GM19240 (cell line): ENCODE measurements at regions not wholly inside any gene's neighbourhood (a gene's known extent, or its start where the extent isn't known, plus 50 kb on each side); places are given as distances from the start of the nearest gene placed in this dataset.
"Not testable (repeated sequence)": the region's sequence is repeated elsewhere in the genome, so short reads cannot be mapped to it uniquely, and the experiment has no call there.

ENCODE experiments used
- DNase-seq: peaks from one replicate; pipeline ENCODE4 v3.0.0; 2011; ENCODE audit warnings: low spot score; ENCODE audit not compliant: insufficient read length

DNA sequence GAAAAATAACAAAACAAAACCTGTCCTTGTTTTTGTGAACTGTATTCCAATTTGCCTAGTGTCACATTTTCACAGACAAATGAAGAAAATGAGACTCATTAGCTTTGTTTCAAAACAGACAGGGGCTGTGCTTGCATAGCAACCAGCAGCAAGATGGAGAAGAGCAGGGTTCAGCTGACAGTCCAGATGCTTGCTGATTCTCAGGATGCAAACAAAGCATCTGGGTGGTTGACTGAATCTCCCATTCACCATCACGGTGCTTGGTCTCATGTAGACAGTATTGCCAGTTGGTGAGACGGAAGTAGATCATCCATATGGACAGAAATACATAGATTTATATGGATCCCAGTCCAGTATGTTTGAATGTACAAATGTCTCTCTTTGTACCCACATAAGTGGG, 326.8 kb downstream of the CCDC85A start:
- DNase-seq: no peak

DNA sequence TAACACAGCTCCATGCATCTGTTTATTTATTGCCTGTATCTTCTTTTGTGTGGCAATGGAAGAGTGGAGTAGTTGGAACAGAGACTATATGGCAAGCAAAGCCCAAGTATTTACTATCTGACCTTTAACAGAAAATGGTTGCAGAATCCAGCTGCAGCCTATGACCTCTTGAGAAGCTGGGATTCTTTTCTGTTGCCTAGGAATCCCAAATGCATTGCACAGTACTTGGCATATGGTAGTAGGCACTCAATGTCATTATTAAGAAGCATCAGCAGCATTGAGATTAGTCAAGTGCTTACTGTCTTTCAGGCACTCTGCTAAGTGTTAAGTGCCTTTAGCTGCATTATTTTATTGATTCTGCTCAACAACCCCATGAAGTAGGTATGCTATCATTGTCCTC, 331.6 kb downstream of the CCDC85A start:
- DNase-seq: no peak

DNA sequence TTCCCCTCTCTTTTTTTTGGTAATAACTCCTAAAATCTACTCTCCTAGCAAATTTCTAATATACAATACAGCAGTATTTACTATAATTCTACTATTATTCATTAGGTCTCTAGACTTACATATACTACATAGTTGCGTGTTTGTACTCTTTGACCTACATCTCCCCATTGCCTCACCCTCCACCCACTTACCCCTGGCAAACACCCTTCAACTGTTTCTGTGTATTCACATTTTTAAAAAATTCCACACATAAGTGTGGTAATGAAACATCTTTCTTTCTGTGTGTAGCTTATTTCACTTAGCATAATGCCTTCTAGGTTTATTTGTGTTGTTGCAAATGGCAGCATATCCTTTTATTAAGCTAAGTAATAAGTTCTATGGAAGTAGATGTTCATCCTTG, 336.0 kb downstream of the CCDC85A start:
- DNase-seq: no peak

DNA sequence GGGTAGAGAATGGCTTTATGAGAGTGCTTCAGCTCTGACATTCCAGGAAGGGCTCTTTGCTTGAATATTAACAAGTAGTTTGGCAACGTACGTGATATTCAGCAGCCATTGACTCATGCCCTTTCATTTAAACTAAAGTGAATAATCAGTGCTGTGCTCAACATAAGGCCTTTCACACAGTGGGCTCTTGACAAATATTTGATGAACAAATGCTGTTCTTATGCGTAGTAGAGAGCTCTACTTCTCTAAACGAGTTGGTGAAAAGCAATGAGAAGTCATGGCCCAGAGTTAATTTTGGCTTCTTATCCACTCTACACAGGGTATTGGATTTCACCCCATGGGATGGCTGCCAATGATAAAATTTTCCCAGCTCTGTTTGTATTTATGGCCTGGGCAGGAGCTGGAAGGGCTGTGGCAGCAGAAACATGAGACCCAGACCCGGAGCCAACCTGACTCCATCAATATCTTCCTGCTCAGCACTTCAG, 338.9 kb downstream of the CCDC85A start:
- DNase-seq: no peak

GRCh38 chr2:56523816-56524215, 340.0 kb downstream of the CCDC85A start:
- DNase-seq: no peak

DNA sequence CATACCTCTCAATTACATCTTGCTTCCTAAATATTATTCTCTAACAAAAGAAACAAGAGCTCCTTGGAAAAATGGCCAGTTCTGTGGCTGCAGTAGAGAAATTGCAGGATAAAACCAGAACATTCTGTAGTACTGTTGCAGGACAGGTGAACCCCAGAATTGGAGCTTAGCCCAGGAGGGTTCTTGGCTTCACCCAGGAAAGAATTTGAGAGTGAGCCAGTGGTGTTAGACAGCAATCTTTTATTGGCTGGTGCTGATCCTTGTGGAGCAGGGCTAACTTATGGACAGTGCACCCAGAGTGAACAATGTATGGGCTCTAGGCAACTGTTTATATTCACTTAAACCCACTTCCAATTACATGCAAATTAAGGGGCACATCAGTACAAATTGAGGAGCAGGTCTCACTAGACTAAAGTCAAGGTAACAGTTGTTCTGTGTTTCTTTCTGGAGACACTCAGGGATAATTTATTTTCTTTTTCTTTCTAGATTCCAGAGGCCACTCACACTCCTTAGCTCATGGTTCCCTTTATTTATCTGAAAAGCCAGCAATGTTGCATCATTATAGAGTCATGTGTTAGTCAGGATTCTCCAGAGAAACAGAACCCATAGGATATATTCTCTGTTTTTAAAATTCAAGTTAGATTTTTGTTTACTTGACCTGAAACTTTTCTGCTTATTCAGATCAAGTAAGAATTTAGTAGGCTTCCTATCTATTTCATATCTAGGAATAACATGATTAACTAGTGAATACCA, 348.1 kb downstream of the CCDC85A start:
- no peak for DNase-seq

DNA sequence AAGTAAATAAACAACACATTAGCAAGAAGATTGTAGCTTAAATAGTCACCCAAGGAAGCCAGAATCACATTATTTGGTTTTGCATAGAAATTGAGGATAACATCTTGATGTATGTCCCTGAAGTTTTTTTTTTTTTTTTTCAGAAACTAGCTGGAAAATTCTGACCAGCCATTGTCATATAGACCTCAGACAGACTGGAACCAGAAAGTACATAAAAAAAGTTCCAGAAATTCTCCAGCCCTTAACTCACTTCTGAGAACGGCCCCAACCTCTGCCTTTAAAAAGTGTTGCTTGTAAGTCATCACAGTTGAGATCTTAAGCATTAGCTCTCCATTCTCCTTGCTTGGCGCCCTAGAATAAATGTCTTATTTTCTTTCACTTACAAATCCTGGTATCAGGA, 350.5 kb downstream of the CCDC85A start:
- DNase-seq: no peak

GRCh38 chr2:56537756-56538155, 354.0 kb downstream of the CCDC85A start:
- DNase-seq: no peak

GRCh38 chr2:56539618-56540017, 355.8 kb downstream of the CCDC85A start:
- DNase-seq: no peak

- no peak for DNase-seq
These were observed 356.7 kb downstream of the CCDC85A start for GRCh38 chr2:56540467-56540866.

- DNase-seq: no peak
These were observed 357.1 kb downstream of the CCDC85A start for GRCh38 chr2:56540916-56541315.

DNA sequence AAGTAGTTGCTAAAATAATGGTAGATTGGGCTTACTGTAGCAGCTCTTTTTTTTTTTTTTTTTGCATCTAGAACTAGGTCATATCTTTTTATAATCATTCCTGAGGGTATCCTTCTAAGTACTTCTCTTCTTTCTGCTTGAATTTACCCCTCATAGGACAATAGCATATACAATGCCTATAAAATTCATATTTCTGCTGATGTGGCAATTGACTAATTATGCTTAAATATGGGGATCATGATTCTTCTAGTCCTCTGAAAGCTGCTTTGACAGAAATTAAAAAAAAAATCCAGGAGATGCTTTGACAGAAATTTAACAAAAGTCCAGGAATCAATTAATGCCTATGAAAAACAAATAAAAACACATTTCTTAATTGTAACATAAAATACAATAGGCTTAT, 358.4 kb downstream of the CCDC85A start:
- no peak for DNase-seq

DNA sequence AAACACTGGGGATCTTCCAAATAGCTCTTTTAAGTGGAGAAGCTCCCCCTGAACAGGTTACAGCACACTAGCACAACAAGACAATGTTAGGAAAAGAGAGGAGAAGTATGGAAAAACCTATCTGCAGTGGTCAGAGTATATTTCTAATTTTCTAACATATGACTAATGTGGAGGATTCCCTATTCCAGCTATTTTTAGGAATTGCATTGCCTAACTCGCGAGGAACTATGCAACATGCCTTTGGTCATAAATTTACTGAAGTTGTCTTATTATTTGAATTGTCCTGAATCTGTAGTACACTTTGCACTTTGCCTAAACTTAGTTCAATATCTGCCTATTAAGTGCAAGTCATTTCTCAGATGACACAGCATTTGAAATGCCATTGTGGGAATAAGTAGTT, 381.4 kb downstream of the CCDC85A start:
- DNase-seq: no peak

- DNase-seq: no peak
These were observed 387.3 kb downstream of the CCDC85A start for GRCh38 chr2:56571074-56571473.

GRCh38 chr2:56576001-56576400, 392.2 kb downstream of the CCDC85A start:
- DNase-seq: no peak

DNA sequence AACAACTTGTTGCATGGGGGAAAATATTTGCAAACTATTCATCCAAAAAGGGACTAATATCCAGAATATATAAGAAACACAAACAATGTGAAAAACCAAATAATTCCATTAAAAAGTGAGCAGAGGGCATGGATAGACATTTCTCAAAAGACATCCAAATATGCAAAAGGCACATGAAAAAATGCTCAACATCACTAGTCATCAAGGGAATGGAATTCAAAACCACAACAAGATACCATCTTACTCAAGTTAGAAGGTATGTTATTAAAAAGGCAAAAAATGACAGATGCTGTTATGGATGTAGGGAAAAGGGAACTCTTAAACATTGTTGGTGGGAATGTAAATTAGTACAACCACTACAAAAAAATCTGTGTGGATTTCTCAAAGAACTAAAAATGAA, 396.5 kb downstream of the CCDC85A start:
- no peak for DNase-seq

GRCh38 chr2:56582570-56582969, 398.8 kb downstream of the CCDC85A start:
- no peak for DNase-seq

DNA sequence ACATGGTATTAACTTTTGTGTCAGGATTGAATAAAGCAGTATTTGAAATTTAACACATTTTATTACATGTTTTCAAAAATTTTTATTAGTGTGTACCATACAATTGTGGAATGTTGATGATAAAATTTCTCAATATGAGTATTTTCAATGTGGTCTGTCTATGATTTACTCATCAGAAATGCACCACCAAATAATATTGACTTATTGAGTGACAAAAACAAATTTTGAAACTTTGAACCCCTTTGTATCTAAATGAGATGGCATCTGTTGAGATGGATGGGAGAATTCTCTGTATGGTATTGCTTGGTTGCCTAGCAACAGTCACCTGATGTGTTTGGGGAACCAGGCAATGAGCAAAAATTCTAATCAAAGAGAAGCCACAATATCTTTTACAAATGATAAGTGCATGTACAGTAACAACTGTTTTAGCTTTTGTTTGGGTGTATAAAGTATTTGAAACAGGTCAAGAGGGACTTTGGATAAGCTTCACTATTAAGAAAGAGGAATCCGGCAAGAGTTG, 400.1 kb downstream of the CCDC85A start:
- no peak for DNase-seq

DNA sequence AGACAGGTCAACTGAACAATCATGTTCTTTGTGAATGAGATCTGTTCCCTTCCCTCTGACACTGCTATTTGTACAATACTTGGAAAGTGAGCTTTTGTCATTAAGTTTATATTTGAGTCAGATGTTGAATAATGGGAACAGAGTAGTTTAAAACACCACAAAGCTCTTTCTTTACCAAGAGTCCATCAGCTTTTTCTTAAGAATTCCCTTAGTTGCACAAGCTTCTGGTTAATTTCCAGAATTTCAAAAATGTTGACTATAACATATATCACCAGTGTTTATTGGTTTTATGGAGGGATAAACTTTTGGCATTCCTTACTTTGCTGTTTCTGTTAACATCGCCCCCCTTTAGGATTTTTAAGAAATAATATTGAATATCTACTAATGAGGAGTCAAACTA, 403.7 kb downstream of the CCDC85A start:
- DNase-seq: no peak

GRCh38 chr2:56589194-56589593, 405.4 kb downstream of the CCDC85A start:
- DNase-seq: no peak

DNA sequence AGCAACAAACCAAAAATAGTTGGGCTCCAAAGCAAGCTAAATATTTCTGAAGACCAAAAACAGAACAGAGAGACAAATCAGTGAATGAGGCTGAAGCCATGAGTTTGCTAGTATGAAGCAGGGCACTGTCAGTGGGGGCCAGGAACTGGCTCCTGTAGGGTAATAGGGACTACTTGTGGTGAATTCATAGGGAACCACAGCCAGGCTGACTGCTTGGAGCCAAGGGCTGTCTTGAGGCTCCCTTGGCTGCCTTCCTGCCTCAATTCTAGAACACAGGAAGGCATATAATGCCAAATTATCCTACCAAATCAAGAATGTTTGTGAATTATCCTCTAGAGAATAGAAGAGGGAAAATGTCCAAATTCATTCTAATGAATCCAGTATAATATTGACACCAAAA, 406.0 kb downstream of the CCDC85A start:
- no peak for DNase-seq

- DNase-seq: no peak
These were observed 406.8 kb downstream of the CCDC85A start for GRCh38 chr2:56590611-56591010.

DNA sequence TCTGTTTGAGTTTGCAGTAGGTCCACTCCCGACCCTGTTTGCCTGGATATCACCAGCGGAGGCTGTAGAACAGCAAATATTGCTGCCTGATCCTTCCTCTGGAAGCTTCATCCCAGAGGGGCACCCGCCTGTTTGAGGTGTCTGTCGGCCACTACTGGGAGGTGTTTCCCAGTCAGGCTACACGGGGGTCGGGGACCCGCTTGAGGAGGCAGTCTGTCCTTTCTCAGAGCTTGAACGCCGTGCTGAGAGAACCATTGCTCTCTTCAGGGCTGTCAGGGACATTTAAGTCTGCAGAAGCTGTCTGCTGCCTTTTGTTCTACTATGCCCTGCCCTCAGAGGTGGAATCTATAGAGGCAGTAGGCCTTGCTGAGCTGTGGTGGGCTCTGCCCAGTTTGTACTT, 422.3 kb downstream of the CCDC85A start:
- DNase-seq: not testable (repeated sequence)
